GM18861 (cell line): ENCODE measurements at regions not wholly inside any gene's neighbourhood (a gene's known extent, or its start where the extent isn't known, plus 50 kb on each side); places are given as distances from the start of the nearest gene placed in this dataset.
A peak's percentile ranks its signal among the peaks of the same experiment; 100 is the strongest.
"Not testable (repeated sequence)": the region's sequence is repeated elsewhere in the genome, so short reads cannot be mapped to it uniquely, and the experiment has no call there.

Experiments
- ATAC-seq: cut with Tn5 transposase; IDR thresholded peaks from one replicate; pipeline ENCODE4 v1.9.1; 2021; ENCODE audit not compliant: unreplicated experiment

DNA sequence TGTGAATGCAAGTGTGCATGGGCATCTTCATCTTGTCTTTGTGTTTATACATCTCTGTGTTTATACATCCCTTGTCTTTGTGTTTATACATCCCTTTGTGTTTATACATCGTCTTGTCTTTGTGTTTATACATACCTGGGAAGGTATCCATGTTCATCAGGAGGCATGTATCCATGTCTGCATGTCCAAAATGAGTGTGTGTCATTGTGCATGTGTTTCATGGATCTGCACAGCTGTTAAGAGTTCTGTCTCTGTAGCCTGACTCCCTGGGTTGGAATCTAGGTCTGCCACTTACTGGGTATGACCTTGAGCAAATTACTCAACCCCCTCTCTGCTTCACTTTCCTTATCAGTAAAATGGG is 50.1 kb upstream of the SIRPA start:
- ATAC-seq, result no peak

- peak; percentile 91 for ATAC-seq
Measured at GRCh38 chr20:1844325-1845162, 50.7 kb upstream of the SIRPA start.

GRCh38 chr20:1842281-1842680 is 52.9 kb upstream of the SIRPA start:
- no peak for ATAC-seq

DNA sequence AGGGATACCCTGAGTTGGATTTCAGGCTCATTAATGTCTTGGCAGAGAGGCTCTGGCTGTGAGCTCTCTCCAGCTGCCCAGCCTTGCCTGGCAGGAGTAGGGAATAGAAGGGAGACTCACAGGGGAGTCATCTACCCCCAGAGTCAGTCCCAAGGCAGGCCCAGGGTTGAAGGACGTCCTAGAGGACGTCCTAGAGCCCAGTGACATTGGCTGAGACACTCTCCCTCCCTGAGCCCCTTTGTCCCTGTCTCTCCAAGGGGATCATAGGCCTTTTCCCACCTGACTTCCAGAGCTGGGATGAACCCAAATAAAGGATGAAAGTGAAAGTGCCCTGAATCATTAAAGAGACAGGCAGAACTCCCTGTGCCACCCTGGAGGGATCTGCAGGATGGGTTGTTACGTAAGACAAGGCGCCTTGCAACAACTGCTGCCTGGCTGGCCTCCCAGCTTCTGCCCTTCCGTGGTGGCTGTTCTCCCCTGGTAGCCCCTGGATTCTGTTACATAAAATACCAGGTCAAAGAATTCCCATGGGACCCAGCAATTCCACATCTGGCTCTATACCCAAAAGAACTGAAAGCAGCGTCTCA is 53.6 kb upstream of the SIRPA start:
- ATAC-seq, result no peak

- ATAC-seq, result no peak
Measured at GRCh38 chr20:1840817-1841553, 54.2 kb upstream of the SIRPA start.

DNA sequence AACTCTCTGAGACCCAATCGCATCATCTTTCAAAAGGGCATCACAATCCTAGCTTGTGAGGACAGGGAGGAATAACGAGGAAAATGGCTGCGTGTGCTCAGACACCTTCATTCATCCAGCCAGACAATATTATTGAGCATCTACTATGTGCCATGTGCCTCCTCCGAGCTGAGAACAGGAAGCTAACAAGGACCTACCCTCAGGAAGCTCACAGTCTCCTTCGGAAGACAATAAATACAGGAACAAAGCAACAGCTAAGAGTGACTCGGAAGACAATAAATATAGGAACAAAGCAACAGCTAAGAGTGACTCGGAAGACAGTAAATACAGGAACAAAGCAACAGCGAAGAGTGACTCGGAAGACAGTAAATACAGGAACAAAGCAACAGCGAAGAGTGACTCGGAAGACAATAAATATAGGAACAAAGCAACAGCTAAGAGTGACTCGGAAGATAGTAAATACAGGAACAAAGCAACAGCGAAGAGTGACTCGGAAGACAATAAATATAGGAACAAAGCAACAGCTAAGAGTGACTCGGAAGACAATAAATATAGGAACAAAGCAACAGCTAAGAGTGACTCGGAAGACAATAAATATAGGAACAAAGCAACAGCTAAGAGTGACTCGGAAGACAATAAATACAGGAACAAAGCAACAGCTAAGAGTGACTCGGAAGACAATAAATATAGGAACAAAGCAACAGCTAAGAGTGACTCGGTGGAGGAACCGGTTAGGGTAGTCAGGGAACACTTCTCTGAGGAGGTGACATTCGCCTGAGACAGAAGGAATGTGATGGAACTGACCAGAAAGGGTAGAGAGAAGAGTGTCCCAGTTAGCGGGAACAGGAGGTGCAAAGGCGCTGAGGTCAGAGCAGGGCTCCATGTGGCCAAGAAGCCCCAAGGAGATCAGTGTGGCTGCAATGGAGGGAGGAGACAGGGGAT is 55.6 kb upstream of the SIRPA start:
- ATAC-seq, result not testable (repeated sequence)

- ATAC-seq, result no peak
Measured at GRCh38 chr20:1838556-1839279, 56.5 kb upstream of the SIRPA start.

DNA sequence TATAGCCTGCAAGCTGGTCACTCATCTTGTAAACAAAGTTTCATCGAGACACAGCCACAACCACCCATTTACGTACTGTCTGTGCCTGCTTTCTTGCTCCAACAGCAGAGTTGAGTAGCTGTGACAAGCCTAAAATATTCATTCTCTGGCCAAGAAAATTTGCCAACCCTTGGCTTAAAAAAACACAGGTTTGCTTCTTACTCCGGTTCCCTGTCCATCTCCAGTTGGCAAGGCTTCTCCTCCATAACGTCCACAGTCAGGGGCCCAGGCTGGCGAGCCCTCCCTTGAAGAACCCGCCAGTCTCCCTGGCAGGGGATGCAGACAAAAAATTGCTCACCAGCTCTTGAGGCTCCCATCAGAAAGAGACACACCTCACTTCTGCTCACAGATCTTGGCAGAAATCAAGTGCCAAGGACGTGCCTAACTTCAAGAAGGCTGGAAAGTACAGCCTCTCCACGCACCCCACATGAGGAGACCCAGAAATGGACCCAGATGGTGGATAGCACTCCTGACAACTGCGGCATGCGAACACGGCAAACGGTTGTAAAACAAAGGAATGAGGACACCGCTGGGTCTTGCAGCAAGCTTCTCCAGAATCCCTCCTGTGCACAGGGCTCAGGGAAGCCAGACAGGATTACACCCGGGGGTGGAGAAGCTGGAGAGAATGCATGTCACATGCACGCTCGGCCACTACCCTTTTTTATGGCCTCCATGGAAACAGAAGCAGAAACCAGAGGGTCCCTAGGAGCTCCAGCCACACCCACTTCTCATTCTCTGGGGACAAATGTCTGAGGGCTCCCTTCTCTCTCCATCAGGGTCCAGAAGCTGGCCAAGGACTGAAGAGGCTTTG is 59.8 kb upstream of the SIRPA start:
- ATAC-seq, result no peak

DNA sequence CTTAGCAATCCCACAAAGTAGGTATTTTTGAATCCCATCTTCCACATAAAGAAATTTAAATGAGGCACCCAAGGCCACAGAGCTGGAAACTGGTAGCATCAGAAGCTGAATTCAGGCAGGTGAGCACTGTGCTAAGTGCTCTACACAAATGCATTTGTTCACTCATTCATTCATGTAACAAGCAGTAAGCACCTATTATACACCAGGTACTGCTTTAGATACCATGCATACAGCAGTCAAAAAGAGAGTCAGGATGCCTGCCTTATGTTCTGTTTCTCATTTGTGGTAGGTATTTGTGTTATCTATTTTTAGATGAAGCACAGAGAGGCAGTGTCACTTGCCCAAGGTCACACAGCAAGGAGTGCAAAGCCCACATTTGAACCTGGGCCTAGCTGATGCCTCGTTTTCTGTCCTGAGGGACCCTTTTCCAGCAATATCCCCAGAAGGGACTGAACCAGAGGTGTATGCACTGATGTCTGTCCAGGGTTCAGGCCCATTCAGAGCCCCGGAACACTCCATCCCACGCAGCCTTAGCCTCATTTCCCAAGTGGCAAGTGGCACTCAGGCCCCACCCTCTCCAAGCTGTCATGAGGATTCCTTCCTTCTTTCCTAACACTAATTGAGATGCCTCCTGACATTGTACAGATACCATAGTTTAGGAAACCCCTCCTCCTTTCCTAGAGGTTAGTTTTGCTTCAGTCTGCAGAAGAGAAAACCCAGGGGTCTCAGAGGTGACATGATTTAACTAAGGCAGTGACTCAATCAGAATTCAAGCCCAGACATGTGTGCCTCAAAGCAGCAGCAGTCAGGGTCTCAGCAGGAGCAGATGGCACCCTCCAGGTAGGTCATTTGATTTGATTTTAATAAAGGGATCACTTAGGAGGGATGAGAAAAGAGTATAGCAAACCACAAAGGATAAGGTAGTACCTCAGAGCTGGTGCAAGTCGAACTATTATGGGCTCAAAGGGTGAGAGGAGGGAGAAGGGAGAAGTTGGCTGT is 61.2 kb upstream of the SIRPA start:
- ATAC-seq, result no peak

DNA sequence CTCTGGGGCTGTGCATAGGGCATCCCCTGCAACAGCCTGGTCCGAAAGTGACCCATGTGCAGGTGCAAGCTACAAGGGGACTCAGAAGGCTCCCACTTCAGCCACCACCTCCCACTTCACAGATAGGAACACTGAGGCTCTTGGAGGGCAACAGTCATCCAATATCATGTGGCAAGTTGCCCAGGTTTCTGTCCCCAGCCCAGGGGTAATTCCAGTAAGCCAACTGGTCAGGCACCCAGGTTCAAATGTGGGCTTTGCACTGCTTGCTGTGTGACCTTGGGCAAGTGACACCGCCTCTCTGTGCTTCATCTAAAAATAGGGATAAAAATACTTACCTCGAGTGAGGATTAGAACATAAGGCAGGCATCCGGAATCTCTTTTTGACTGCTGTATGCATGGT is 62.0 kb upstream of the SIRPA start:
- ATAC-seq, result no peak

DNA sequence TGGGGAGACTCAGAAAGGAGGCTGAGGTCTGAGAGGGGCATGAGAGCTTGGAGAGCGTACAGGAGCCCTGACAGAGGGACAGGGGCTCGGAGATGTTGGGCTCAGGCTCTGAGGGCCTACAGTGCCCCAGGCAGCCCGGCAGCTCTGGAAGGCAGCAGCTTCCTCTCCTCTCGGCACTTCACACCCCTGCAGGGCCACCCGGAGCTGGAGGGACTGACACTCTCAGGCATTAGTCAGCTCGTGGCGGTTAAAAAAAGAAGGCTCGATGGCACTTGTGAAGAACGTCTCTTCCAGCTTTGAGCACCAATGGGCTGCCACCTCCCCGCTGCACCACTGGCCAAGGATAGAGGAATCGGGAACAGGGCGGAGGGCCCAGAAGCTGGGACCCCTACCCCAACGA is 62.6 kb upstream of the SIRPA start:
- ATAC-seq, result no peak

GRCh38 chr20:1831606-1832005 is 63.6 kb upstream of the SIRPA start:
- ATAC-seq, result no peak

DNA sequence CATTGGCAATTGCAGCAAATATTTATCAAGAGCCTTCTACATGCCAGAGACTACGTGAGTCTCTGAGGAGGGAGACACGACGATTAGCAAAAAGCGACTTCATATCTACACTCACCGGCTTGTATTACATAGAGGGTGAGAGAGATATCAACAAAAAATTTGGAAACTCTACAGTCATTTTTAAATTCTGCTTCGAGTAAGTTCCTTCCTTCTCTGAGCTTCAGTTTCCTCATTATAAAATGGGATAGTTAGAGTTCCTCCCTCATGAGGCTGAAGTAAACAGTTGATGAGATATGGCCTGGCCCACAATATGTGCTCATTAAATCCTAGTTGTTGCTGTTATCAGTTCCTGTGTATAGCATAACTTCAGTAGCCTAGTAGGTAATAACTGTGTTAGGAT is 64.1 kb upstream of the SIRPA start:
- ATAC-seq, result no peak

GRCh38 chr20:1830240-1830639 is 65.0 kb upstream of the SIRPA start:
- ATAC-seq, result no peak

GRCh38 chr20:1829531-1829930 is 65.7 kb upstream of the SIRPA start:
- ATAC-seq, result no peak

GRCh38 chr20:1828786-1829131 is 66.4 kb upstream of the SIRPA start:
- no peak for ATAC-seq

DNA sequence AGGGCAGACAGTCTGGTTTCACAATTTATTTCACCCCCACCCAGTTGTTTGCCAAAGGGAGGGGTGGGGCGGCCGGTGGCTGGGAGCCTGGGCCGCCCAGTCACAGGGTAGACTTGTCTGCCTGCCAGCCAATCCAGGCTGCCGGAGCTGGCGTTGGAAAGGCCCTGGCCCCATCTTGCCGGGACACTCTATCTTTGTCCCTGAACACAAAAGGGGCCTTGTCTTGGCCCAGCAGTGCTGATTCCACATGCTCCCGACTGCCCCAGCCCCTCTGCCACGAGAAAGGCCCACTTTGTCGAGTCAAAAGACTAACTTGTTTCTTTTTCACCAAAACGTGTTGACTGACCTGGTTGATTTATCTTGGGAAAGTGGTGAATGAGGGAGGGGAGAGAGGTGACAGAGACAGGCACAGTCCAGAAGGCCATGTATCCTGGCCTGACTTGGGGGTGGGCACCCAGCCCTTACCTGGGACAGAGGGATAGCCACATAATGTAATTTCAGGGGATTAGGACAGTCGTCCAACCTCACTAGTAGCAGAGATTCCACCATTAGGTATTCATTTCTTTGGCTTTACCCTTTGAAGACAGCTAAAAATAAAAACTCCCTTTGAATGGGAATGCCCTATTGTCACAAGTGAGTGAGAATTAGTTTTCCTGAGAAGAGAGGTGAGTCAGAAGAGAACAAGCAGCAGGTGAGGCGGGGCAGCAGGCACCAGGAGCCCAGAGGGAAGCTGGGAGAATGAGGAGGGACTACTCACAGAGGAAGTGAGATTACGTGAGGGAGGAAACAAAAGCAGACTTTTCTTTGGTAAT is 67.0 kb upstream of the SIRPA start:
- no peak for ATAC-seq
